Stimulated activated CD4-positive, alpha-beta T cell treated with anti-CD3 and anti-CD28 coated beads, Interleukin-2, amount 100 ng/mL, for 4 hours (primary cell): ENCODE measurements at regions not wholly inside any gene's neighbourhood (a gene's known extent, or its start where the extent isn't known, plus 50 kb on each side); places are given as distances from the start of the nearest gene placed in this dataset.

Experiments used
- DNase-seq: peaks from one replicate; pipeline ENCODE4 v3.0.0-alpha.2; 2020; ENCODE audit warnings: low read depth

GRCh38 chr1:221104596-221104995, 225.4 kb downstream of the HLX start:
- no peak for DNase-seq

- DNase-seq = no peak
Observed at GRCh38 chr1:221105578-221105977, 226.3 kb downstream of the HLX start.

GRCh38 chr1:221106616-221107015, 227.4 kb downstream of the HLX start:
- DNase-seq = no peak

- DNase-seq = no peak
Observed at GRCh38 chr1:221109930-221110329, 230.7 kb downstream of the HLX start.

- no peak for DNase-seq
Observed at GRCh38 chr1:221117133-221117532, 237.9 kb downstream of the HLX start.

GRCh38 chr1:221117548-221117951, 238.3 kb downstream of the HLX start:
- DNase-seq = no peak

- no peak for DNase-seq
Observed at GRCh38 chr1:221118176-221118937, 239.1 kb downstream of the HLX start.

- no peak for DNase-seq
Observed at GRCh38 chr1:221118938-221119320, 239.7 kb downstream of the HLX start.

- DNase-seq = no peak
Observed at GRCh38 chr1:221122501-221122900, 243.3 kb downstream of the HLX start.

GRCh38 chr1:221125976-221126375, 246.7 kb downstream of the HLX start:
- DNase-seq = no peak

GRCh38 chr1:221137666-221138065, 258.4 kb downstream of the HLX start:
- DNase-seq = no peak

- DNase-seq = no peak
Observed at GRCh38 chr1:221138516-221138915, 259.3 kb downstream of the HLX start.

- no peak for DNase-seq
Observed at GRCh38 chr1:221139991-221140390, 260.7 kb downstream of the HLX start.

GRCh38 chr1:221141096-221141495, 261.9 kb downstream of the HLX start:
- DNase-seq = no peak

- no peak for DNase-seq
Observed at GRCh38 chr1:221141606-221142285, 262.5 kb downstream of the HLX start.

GRCh38 chr1:221148660-221149059, 269.4 kb downstream of the HLX start:
- no peak for DNase-seq

- DNase-seq = no peak
Observed at GRCh38 chr1:221149111-221149510, 269.9 kb downstream of the HLX start.

GRCh38 chr1:221149555-221150075, 270.4 kb downstream of the HLX start:
- DNase-seq = no peak

- DNase-seq = no peak
Observed at GRCh38 chr1:221150996-221151395, 271.8 kb downstream of the HLX start.

GRCh38 chr1:221154932-221155331, 275.7 kb downstream of the HLX start:
- no peak for DNase-seq

GRCh38 chr1:221157026-221157761, 278.0 kb downstream of the HLX start:
- no peak for DNase-seq

GRCh38 chr1:221159608-221160007, 280.4 kb downstream of the HLX start:
- no peak for DNase-seq

GRCh38 chr1:221161571-221162041, 282.4 kb downstream of the HLX start:
- no peak for DNase-seq
